HuH-7.5 (cell line): ENCODE measurements at regions not wholly inside any gene's neighbourhood (a gene's known extent, or its start where the extent isn't known, plus 50 kb on each side); places are given as distances from the start of the nearest gene placed in this dataset.
"Not testable (repeated sequence)": the region's sequence is repeated elsewhere in the genome, so short reads cannot be mapped to it uniquely, and the experiment has no call there.

Source experiments
- DNase-seq: peaks from one replicate; pipeline ENCODE4 v3.0.0; 2011; ENCODE audit warnings: low spot score

DNA sequence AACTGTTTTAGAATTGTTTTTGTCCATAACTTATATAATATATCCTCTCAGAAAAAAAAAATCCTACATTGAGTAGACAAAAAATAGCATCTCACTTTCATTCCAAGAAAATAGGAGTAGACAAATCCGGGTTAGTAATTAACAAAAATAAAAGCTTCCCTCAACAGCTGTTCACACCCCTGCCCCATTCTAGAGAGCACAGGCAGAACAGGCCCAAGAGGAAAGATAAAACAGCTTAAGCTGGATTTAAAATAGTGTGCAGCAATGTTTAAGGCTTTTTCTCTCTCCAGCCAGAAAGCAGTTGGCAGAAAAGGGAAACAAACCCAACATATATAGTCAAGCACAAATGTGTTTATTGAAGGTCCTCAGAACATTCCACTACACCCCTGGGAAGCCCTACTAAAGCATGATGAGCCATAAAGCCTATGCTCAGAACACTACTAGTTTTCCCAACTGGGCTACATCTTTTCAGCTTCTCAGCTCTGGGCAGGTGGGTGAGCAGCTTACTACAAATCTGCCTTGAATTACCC, 189.9 kb downstream of the MTERF1 start:
- no peak for DNase-seq

GRCh38 chr7:91691865-91692264, 188.6 kb downstream of the MTERF1 start:
- no peak for DNase-seq

DNA sequence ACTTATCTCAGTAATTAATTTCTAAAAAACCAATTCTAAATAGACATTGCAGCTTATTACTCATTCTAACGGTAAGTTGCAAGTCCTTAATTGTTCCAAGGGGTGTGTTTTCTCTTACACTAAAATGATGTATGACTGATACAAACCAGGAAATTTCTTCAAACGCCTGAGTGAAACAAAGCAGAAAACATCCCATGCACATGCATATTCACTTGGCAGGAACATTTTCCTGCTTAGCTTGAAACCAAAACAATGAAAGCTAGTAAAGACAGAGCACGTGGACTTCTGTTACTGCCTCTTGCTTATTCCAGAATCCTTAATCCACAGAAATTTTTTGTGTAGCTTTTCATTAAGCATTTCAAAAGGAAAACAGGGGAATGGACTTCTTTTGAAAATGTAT, 187.7 kb downstream of the MTERF1 start:
- DNase-seq, result no peak

DNA sequence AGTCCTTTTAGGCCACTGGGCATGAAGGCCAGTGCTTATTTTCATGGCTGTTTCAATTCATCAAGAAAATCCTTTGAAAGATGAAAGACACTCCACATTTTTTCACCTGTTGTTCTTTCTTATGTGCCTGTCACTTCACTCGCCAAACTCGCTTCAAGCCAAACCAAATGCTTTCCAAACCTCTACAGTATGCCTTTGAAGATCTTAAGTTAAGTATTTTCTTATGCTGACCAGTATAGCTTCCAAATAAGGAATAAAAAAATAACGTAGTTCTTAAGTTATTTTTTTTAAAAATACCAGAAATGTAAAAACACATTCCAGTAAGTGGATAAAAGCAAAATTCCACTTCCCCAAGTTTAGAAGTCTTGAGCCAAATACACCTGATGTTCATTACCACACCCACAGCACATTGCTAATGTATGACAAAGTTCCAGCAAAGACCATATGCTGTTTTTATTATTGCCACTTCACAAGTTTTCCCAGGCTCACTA, 186.1 kb downstream of the MTERF1 start:
- no peak for DNase-seq

DNA sequence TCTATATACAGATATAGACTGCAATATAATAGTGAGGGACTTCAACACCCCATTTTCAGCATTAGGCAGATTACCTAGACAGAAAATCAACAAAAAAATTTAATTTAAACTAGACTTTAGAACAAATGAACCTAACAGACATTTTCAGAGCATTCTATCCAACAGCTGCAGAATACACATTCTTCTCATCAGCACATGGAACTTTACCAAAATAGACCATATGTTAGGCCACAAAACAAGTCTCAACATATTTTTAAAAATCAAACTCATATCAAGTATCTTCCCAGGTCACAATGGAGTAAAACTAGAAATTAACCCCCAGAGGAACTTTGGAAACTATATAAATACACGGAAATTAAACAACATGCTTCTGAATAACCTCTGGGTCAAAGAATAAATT, 169.6 kb downstream of the MTERF1 start:
- no peak for DNase-seq

GRCh38 chr7:91713669-91714068, 166.8 kb downstream of the MTERF1 start:
- no peak for DNase-seq

- no peak for DNase-seq
Observed at GRCh38 chr7:91717681-91718470, 162.6 kb downstream of the MTERF1 start.

DNA sequence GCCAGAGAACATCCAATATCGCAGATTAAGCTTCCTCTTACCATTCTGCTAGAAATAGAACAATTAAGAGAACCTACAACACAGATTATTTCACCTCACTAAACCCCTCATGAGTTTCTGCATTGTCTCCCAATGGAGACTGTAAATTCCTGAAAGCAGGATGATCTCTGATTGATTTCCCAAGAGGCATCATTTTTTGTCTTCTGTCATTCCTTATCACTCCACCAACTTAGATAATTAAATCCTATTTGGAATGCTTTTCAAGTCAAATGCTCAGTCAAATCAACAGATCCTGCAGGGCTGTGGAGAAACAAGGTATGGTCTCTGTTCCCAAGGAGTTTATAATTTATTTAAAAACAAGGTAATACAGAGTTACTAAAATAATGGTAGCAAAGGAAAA, 161.5 kb downstream of the MTERF1 start:
- no peak for DNase-seq

DNA sequence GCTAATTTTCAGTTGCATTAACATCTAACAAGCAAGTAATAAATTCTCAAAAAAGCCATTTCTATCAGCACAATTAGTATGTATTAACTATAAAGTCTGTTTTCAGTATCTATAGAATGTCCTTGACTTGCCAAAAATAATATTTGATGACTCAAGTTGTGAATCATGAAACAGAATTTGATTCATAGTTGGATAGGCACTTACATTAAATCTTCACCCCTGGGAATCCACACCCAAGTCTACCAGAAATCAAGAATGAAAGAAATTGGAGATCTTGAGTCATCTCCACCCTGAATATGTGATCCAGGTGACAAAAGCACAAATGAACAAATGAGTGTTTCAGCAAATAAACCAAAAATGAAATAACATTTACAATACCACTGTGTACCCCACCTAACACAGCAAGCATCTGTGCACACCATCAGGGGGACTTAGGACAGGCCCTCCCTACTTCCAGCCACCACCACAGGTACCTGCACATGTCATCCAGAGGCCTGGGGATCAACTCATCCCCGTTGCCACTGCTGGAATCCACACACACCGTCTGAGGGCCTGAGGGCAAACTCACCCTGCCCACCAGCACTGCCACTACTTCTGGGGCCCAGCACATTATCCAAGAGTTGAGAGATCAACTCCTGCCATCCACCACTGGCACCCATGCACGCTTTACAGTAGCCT, 160.1 kb downstream of the MTERF1 start:
- no peak for DNase-seq

- DNase-seq, result no peak
Observed at GRCh38 chr7:91722831-91723230, 157.7 kb downstream of the MTERF1 start.

DNA sequence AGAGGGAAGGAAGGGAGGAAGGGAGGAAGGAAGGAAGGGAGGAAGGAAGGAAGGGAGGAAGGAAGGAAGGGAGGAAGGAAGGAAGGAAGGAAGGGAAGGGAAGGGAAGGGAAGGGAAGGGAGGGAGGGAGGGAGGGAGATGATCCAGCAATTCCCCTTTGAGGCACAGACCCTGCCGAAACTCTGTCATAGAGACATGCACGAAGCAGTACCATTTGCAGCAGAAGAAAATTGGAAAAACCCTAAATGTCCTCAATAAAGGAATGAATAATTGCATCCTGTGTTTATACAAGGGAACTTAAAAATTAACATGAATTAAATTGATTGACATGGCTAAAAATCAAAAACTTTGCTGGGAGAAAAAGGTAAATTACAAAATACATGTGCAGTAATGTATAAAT, 151.5 kb downstream of the MTERF1 start:
- DNase-seq, result not testable (repeated sequence)

DNA sequence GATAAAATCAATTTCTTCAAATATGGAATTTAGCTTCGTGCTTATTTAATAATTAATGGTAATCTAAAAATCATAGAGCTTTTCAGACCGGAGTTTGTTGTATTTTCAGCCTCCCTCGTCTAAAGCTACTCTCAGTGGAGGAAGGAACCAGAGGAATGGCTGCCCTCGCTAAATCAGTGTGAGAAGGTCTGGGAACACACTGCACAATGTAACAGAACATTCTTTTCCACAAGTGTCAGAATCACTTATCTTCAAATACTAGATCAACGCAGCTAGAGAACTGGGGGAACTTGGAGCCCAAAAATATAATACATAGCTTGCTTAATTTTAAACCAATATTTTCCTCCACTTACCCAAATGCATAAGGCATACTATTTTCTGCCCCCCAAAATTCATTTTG, 148.5 kb downstream of the MTERF1 start:
- DNase-seq, result no peak

GRCh38 chr7:91749418-91749817, 131.1 kb downstream of the MTERF1 start:
- no peak for DNase-seq

DNA sequence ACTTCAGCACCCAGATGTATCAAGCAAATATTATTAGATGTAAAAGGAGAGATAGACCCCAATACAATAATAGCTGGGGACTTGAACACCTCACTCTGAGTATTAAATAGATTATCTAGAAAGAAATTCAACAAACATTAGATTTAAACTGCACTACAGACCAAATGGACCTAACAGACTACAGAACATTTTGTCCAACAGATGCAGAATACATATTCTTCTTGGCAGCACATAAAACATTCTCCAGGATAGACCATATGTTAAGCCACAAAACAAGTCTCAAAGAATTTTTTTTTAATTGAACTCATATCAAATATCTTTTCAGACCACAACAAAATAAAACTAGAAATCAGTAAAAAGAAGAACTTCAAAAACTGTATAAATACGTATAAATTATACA, 130.4 kb downstream of the MTERF1 start:
- no peak for DNase-seq

- DNase-seq, result no peak
Observed at GRCh38 chr7:91752102-91752501, 128.4 kb downstream of the MTERF1 start.

- DNase-seq, result not testable (repeated sequence)
Observed at GRCh38 chr7:91754280-91754679, 126.2 kb downstream of the MTERF1 start.

GRCh38 chr7:91755121-91755520, 125.4 kb downstream of the MTERF1 start:
- DNase-seq, result not testable (repeated sequence)

GRCh38 chr7:91759205-91759863, 121.2 kb downstream of the MTERF1 start:
- DNase-seq, result no peak

DNA sequence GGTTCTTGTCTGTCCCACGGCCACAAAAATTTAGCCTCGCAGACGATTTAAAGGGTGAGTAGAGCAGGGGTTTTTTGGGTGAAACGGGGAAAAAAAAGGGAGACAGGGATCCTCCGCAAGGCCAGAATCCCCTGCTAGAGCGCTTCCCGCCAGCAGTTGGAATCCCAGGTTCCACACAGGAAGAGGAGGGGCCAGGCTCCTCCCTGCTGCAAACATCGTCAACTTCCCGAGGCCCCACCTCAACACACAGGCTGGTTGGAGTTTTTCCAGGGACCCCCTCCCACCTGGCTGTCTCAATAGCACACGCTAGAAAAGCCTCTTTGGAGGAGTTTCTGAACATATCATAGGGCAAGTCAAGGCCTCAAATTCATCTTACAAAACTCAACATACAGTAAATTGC, 112.7 kb downstream of the MTERF1 start:
- DNase-seq, result no peak

- no peak for DNase-seq
Observed at GRCh38 chr7:91771394-91771793, 109.1 kb downstream of the MTERF1 start.

GRCh38 chr7:91771921-91772815, 108.3 kb downstream of the MTERF1 start:
- no peak for DNase-seq

GRCh38 chr7:91776171-91776570, 104.3 kb downstream of the MTERF1 start:
- no peak for DNase-seq
